ENCODE measurements at regions not wholly inside any gene's neighbourhood (a gene's known extent, or its start where the extent isn't known, plus 50 kb on each side); places are given as distances from the start of the nearest gene placed in this dataset.

- no peak for DNase-seq (ENCODE audit: low spot score)
Measured at GRCh38 chr1:104830534-104830933, 1080.8 kb downstream of the AMY1C start.

DNA sequence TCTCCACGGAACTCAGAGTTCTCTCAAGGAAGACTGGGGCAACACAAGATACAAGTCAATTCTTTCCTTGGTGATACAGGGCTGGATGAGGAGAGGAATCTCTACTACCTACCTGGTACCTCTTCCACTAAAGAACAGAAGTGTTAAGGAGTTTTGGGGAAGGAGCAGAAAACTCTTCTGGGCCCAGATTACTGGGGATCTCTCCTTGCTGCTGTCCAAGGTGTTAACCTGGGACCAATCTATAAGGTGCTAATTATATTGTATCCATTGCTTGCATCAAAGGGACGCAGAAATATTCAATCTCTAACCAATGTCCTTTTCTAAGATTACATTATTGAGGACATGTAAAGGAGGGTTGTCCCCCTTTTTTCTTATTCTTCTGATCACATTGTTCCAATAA is 1102.5 kb downstream of the AMY1C start:
- DNase-seq (ENCODE audit: low spot score): no peak

GRCh38 chr1:104853276-104853675 is 1103.6 kb downstream of the AMY1C start:
- DNase-seq (ENCODE audit: low spot score): no peak

DNA sequence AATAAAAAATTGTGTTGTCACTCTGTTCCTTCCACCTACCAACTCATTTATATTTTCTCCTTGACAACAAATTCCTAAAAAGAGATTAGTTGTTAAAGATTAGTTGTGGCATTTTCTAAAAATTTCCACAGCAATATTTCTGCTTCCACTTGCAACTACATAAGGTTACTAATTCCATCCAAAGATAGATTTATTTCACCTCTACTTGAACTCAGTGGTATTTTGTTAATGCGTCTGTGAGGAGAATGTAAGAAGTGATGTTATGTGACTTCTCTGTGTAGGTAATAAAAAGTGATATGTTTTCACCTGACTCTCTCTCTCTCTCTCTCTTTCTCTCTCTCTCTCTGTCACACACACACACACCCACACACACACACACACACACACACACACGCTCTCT is 1104.8 kb downstream of the AMY1C start:
- no peak for DNase-seq (ENCODE audit: low spot score)

DNA sequence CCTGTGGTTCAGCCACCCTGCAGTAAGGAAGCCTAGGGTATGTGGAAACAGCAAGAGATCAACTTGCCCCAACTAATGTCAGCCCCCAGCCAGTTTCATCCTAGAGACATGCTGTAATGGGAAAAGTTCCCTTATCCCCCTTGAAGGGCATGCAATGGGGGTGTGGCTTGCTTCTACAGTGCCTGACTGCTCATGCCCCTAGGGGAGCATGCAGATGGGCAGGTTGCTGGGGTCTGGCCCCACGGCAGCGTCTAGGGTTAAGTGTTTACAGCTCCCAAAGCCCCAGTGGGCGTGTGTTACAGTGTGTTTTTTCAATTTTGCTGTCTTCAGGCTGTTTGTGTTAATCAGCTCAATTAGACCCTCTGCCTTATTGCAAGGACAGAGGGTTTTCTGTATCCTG is 1105.9 kb downstream of the AMY1C start:
- no peak for DNase-seq (ENCODE audit: low spot score)

GRCh38 chr1:104856091-104856490 is 1106.4 kb downstream of the AMY1C start:
- DNase-seq (ENCODE audit: low spot score): no peak

- no peak for DNase-seq (ENCODE audit: low spot score)
Measured at GRCh38 chr1:104856518-104856917, 1106.8 kb downstream of the AMY1C start.

- DNase-seq (ENCODE audit: low spot score): no peak
Measured at GRCh38 chr1:104868794-104869193, 1119.1 kb downstream of the AMY1C start.

DNA sequence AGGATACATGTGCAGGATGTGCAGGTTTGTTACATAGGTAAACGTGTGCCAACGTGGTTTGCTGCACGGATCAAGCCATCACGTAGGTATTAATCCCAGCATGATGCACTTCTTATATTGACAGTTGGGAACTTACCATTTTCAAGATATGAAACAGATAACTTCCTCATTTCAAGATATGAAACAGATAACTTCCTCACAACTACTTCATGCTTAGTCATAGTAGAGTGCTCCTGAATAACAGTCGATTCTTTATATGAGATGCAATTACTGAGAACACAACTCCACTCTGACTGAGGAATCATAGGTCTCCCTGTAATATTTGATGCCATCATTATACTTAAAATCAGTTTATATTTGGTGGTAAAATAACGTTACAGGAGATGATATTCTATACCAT is 1124.3 kb downstream of the AMY1C start:
- no peak for DNase-seq (ENCODE audit: low spot score)

GRCh38 chr1:104878203-104878909 is 1128.7 kb downstream of the AMY1C start:
- DNase-seq (ENCODE audit: low spot score): no peak

- no peak for DNase-seq (ENCODE audit: low spot score)
Measured at GRCh38 chr1:104884939-104885338, 1135.2 kb downstream of the AMY1C start.

DNA sequence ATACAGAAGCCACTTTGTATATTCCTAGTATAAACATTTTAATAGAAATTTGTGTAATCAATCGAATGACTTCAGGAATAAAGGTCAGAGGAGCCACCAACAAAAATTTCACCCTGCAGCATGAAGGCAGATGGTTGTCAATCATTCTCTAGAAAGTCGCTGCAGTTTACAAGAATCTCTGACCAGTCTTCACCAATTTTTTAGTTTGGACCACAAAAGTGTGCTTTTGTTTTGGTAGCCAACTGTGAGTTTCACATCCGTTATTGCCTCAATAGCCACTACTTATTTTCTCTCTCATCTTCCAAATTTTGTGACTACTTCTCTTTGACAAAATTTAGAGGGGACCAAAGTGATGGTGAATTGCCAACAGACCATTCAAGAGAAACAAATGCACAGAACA is 1155.6 kb downstream of the AMY1C start:
- no peak for DNase-seq (ENCODE audit: low spot score)

DNA sequence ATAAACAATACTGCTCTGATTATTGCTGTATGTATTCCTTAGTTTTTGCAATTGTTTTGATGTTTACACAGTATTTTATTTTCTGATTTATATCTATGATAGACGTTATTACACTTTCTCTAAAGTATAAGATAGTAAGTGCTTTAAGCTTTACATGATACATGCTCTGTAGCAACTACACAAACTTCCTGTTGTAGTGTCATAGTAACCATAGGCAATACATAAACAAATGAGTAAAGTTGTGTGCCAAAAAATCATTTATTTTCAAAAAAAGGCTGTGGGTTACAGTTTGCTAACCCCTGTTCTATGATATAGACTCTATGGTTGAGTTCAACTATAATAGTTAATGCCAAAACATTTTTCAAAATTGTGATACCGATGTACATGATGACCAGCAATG is 1156.4 kb downstream of the AMY1C start:
- no peak for DNase-seq (ENCODE audit: low spot score)

DNA sequence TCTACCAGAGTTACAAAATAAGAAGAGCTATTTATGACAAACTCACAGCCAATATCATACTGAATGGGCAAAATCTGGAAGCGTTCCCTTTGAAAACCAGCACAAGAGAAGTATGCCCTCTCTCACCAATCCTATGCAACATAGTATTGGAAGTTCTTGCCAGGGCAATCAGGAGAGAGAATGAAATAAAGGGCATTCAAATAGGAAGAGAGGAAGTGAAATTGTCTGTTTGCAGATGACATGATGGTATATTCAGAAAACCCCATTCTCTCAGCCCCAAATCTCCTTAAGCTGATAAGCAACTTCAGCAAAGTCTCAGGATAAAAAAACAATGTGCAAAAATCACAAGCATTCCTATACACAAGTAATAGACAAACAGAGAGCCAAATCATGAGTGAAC is 1169.5 kb downstream of the AMY1C start:
- DNase-seq (ENCODE audit: low spot score): no peak

- no peak for DNase-seq (ENCODE audit: low spot score)
Measured at GRCh38 chr1:104921525-104921924, 1171.8 kb downstream of the AMY1C start.

DNA sequence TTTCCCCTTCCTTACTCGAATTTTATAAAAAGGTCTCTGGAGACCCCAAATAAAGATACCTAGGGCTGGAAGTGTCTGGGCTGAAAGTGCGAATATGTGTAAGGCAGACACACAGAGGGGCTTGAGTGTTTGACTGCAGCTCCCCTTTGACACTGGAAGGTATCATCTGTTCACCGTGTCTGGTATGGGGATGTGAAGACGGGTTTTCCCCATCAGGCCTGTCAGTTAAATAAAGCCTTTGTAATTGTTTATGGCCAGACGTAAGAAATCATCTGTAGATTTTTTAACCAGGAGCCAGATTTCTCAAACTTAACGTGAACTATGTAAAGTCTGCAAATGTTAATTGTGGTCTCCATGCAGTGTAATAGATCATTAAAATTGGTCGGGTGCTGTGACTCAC is 1173.4 kb downstream of the AMY1C start:
- DNase-seq (ENCODE audit: low spot score): no peak

GRCh38 chr1:104929280-104929679 is 1179.6 kb downstream of the AMY1C start:
- no peak for DNase-seq (ENCODE audit: low spot score)

DNA sequence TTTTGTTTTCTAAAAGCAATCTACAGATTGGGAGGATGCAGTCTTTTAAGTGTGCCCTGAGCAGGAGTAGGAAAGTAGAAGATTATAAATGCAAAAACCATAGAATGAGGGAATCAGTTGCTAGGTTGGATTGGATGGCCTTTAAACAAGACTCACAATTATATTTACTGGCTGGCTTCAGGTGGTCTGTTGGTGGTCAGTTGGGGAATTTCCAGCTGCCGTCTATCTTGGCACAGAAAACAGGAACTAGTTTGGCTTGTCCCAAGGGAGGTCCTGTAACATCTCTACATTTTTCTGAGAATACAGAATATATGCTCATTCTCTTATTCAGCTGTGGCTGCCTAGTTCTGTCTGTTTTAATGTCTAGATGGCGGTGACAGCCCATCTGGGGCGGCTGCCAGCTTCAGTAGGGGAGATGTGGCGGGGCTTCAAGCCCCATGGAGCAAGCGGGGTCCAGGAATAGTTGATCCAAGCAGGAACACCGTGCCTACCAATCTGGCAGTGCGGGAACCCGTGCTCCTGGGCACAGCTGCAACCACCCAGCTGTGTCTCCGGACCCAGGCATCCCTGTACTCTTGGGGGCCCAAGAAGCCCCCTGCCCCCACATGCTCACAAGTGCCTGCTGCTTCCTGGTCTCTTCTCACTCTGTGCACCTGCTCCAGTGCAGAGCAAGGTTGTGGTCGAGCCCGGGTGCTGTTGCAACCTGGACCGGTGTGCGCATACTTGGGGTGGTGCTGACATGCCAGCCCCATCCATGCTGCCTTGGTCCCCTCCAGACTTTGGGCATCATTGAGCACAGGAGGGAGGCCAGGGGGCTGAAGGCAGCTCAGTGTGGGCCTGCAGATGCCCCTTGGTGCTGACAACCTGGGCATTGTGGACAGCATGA is 1182.6 kb downstream of the AMY1C start:
- DNase-seq (ENCODE audit: low spot score): no peak

DNA sequence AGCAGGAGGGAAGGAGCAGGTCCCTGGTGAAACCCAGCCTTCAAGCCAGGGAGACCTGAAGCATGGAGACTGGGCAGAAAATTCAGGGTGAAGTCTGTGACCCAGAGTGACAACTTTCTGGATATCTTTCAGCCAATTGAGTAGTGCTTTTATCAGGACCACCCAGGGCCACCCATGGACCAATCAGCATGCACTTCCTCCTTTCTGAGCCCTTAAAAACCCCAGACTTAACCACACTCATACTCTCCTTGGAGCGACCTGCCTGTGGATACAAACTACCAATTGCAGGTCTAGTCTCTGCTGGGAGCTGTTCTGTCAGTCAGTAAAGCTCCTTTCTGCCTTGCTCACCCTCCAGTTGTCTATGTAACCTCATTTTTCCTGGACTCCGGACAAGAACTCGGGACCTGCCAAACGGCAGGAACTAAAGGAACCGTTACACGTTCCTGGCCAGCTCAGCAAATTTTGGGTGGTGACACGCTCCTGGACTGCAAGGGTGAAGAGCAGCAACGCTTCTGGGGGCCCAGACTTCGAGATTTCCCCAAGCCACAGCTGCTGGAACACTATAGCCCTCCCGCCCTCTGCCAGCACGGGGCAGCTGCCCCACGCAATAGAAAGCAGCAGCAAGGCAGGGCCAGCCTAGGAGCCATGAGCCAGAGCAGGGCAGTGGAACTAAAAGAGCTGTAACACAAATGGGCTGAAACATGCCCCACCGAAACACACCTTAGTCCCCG is 1183.4 kb downstream of the AMY1C start:
- no peak for DNase-seq (ENCODE audit: low spot score)

DNA sequence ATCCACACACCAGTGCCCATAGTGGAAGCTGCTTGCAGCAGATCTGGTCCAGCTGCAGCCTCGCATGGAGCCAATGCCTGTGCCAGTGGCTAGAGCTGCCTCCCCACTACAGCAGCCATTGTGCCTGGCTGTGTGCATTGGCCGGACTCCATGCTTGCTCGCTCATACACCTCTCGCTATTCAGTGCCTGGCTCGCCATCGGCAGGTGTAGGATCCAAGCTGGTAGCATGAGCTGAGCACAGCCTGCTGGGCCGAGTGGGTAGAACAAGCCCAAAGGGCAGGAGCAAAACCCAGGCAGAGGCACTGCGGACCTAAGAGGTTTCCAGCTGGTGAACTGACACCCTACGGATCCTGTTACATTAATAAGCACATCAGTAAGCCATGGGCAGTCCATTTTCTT is 1184.1 kb downstream of the AMY1C start:
- no peak for DNase-seq (ENCODE audit: low spot score)

GRCh38 chr1:104945406-104945805 is 1195.7 kb downstream of the AMY1C start:
- no peak for DNase-seq (ENCODE audit: low spot score)

DNA sequence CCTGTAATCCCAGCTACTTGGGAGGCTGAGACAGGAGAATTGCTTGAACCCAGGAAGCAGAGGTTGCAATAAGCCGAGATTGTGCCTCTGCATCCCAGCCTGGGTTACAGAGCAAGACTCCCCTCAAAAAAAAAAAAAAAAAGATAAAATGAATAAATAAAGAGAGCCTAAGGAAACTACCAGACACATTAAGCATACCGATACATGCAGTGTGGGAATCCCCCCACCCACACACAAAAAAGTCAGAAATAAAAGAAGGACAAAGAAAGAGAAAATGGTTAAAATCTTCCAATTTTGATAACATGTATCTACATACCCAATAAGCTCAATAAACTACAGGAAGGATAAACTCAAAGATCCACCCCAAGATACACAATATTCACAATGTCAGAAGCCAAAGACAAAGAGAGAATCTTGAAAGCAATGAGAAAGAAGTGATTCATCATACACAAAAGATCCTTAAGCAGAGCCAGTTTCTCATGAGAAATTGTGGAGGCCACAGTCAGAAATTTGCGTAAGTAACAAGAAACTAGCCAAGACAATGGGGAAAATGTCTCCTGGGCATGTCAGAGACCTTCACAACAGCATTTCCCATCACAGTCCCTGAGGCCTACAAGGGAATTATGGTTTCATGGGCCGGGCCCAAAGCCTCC is 1197.0 kb downstream of the AMY1C start:
- DNase-seq (ENCODE audit: low spot score): no peak

Measured in SW480 (cell line).